GM12875 (cell line): ENCODE measurements at regions not wholly inside any gene's neighbourhood (a gene's known extent, or its start where the extent isn't known, plus 50 kb on each side); places are given as distances from the start of the nearest gene placed in this dataset.

Source experiments
- H3K4me3 ChIP-seq: one replicate; pipeline ENCODE4 v1.5.1; 2011; ENCODE audit warnings: low read depth, low read length, control low read depth
- TF ChIP-seq, protein P1 (sequence below): IDR thresholded peaks from 2 replicates; pipeline ENCODE4 v1.5.1; 2011; ENCODE audit warnings: low read depth, mild to moderate bottlenecking, control low read depth, inconsistent platforms, low read length, moderate library complexity, borderline replicate concordance; ENCODE audit not compliant: insufficient read depth

DNA sequence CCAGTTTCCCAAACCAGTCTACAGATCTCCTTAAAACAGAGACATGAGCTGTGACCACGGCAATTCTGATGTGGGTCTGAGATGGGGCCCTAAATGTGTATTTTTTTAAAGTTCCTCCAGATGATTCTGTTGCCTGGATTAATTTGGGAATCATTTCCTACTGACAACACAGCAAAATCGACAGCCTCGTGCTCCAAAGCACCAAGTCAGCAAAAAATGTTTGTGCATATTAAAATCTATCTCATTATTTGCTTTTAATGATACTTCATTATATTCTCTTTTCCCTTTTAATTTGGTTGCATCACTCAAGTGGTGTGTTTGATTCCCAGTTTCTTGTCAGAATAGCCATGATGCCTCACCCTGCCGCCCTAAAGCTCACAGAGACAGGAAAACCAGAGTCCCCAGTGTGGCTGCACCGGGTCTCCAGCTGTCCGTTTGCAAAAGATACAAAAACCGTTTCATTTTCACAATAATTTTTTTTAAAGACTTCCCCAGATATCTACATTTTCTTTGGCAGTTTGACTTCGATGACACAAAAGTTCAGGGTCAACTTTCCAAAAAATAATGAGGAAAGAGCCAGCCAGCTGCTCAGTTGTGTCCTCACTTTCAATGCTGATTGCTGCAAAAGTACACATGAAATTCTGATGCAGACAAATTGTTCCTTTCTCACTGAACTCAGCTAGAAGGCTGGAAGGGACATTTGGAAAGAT, 443.2 kb upstream of the ID2 start:
- TF ChIP-seq, protein P1, sequence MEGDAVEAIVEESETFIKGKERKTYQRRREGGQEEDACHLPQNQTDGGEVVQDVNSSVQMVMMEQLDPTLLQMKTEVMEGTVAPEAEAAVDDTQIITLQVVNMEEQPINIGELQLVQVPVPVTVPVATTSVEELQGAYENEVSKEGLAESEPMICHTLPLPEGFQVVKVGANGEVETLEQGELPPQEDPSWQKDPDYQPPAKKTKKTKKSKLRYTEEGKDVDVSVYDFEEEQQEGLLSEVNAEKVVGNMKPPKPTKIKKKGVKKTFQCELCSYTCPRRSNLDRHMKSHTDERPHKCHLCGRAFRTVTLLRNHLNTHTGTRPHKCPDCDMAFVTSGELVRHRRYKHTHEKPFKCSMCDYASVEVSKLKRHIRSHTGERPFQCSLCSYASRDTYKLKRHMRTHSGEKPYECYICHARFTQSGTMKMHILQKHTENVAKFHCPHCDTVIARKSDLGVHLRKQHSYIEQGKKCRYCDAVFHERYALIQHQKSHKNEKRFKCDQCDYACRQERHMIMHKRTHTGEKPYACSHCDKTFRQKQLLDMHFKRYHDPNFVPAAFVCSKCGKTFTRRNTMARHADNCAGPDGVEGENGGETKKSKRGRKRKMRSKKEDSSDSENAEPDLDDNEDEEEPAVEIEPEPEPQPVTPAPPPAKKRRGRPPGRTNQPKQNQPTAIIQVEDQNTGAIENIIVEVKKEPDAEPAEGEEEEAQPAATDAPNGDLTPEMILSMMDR, result no peak
- no peak overlapping the region for H3K4me3 ChIP-seq

DNA sequence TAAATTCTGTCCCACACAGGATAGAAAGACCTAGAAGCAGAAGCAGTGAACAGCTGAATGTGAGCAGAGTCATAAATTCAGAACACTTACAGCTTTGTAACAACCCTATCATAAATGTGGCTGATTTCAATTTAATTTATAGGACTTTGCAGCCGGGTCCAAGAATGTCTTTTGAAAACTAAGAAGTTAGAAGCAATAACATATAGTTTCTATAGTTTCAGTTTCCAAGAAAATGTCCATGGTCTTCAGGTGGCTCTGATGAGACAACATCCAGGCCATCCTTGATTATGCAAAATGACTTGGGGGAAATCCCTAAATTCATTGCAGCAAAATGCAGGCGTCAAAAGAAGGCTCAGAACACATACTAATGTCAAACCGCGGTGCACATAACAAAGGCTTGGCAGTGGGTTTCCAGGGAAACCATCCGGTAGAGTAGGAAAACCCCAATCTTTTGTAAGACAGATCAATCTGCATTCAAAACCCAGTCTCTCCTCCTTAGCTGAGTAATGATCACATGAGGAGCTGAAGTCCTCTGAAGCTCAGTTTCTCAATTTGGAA, 442.2 kb upstream of the ID2 start:
- TF ChIP-seq, protein P1, result no peak
- no peak overlapping the region for H3K4me3 ChIP-seq

DNA sequence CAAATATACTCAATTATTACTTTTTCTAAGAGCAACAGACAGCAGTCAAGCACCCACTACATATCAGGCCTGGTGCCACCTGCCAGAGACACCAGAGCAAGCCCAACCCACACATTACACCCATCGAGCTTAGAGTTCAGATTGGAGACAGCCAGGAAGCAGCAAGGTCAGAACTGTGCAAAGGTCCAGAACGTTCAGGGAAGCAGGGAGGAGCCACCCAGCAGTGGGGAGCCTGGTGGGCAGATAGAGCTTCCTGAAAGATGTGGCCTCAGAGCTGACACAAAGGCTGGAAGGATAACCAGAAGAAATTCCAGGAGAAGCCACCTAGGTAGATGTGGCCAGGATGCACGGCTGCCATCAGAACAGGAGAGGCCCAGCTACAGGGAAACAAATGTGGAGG, 440.5 kb upstream of the ID2 start:
- TF ChIP-seq, protein P1, result no peak

GRCh38 chr2:8242739-8243138, 439.1 kb upstream of the ID2 start:
- TF ChIP-seq, protein P1, result no peak
- no peak overlapping the region for H3K4me3 ChIP-seq

More for the DNA sequence above, 440.5 kb upstream of the ID2 start:
- H3K4me3 ChIP-seq, result no peak overlapping the region

DNA sequence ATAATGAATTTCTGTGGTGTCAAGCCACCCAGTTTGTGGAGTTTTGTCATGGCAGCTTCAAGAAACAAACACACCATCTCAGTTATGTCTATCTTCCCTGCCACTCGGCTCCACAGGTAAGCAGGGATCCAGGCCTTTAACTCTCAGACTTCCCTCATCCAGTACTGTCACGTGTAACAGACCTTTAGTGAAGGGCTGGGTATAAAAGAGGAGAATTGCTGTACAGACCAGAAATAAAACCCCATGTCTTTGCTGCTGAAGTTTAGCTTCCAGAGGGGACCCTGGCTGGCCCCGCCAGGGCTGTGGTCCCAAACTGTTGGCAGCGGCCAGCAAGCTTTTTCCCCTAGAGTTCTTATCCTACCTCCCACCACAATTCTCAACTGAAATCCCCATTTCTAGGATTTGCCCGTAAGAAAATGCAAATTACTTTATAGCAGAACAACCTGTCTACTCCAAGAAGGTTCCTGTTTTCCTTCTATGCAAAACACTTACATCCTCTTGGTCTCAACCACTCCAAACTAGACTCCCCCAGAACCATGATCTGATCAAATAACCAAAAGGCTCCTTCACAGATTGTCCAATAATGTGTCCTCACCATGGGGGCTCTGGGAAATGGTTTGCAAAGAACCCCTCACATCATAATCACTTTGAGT, 438.0 kb upstream of the ID2 start:
- TF ChIP-seq, protein P1, result no peak
- H3K4me3 ChIP-seq, result no peak overlapping the region

DNA sequence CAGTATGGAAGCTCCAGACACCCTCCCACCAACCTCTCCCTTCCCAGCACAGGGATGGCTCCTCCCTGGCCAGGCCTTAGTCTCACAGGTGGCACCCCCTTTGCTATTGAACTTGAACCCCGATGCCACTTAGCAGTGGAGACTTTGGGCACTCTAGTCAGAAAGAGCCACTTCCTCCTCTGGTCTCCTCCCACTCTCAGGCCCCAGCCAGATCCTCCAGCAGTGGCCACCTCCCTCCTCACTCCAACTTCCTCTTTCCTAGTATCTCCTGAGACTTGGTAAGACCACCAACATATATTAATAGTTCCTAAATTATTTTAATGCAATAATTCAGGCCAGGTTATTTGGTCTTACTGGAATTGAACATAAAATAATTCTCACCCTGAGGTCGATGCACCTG, 437.2 kb upstream of the ID2 start:
- H3K4me3 ChIP-seq, result no peak overlapping the region
- TF ChIP-seq, protein P1, result no peak

DNA sequence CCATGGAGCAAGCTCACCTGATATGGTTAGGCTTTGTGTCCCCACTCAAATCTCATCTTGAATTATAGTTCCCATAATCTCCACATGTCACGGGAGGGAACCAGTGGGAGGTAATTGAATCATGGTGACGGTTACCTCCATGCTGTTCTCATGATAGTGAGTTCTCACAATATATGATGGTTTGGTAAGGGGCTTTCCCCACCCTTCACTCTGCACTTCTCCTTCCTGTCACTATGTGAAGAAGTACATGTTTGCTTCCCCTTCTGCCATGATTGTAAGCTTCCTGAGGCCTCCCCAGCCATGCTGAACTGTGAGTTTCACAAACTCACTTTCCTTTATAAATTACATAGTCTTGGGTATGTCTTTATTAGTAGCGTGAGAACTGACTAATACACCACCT, 435.7 kb upstream of the ID2 start:
- no peak overlapping the region for H3K4me3 ChIP-seq
- TF ChIP-seq, protein P1, result no peak
